ENCODE measurements at regions not wholly inside any gene's neighbourhood (a gene's known extent, or its start where the extent isn't known, plus 50 kb on each side); places are given as distances from the start of the nearest gene placed in this dataset.

- H3K4me1 Mint-ChIP-seq (ENCODE audit: low read depth) = no peaks in the 10 kb centered on the region
- H3K9me3 Mint-ChIP-seq = no peaks in the 10 kb centered on the region
- ATAC-seq (no peak), DNase-seq (no peak)
- H3K27me3 Mint-ChIP-seq = no peaks in the 10 kb centered on the region
- intact Hi-C loops (cut with micrococcal nuclease) = no loop called here
- ChIA-PET CTCF (no interaction called here), POLR2A (no interaction called here)
- H3K27ac Mint-ChIP-seq = no peak overlapping the region
- H3K36me3 Mint-ChIP-seq (ENCODE audit: low read depth) = no peaks in the 10 kb centered on the region
- no peak overlapping the region for H3K4me3 Mint-ChIP-seq
- no peak for TF ChIP-seq CTCF (IDR thresholded peaks at IDR 0.05)
These were observed 268.1 kb downstream of the SEC16B start for GRCh38 chr1:177701654-177702353.

DNA sequence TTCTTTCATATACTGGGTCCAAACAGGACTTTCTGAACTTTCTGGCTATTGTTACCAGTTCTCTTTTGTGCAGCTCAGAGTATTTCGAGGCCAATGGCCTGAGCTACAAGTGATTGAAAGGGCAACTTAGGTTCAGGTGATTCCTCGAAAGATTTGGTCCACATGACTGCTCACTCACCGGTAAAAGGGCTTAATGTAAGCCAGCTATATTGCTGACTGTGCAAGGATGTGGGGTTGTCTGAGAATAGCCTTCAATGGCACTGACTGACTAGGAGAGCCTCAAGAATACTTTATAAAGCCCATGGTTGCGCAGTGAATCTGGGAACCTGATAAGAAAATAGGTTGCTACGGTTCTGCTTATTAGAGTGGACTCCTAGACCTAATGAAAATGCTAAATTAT, 269.0 kb downstream of the SEC16B start:
- H3K4me3 Mint-ChIP-seq = no peak overlapping the region
- no peaks in the 10 kb centered on the region for H3K36me3 Mint-ChIP-seq (ENCODE audit: low read depth)
- ATAC-seq (no peak), DNase-seq (no peak)
- H3K27me3 Mint-ChIP-seq = no peaks in the 10 kb centered on the region
- intact Hi-C loops (cut with micrococcal nuclease) = no loop called here
- no peaks in the 10 kb centered on the region for H3K4me1 Mint-ChIP-seq (ENCODE audit: low read depth)
- no peak overlapping the region for H3K27ac Mint-ChIP-seq
- no peaks in the 10 kb centered on the region for H3K9me3 Mint-ChIP-seq
- POLR2A ChIA-PET = no interaction called here
- no peak for TF ChIP-seq CTCF (IDR thresholded peaks at IDR 0.05)
- CTCF ChIA-PET = no interaction called here

DNA sequence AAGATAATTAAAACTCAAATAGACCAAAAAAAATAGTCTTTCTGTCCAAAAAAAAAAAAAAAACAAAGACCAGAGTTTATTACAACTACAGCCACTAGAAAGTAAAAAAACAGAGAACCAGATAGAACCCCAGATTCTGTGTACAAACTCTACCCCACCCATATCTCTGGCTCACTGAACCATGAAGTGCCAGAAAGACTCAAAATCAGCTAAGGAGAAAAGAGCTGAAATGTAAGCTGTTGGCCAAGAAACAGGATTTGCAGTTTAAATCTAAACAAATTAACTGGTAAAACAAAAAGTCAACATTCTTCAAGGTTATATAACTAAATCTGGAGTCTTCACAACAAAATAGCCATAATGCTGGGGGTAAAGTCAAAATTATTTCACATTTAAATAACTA, 278.9 kb downstream of the SEC16B start:
- ChIA-PET CTCF (no interaction called here), POLR2A (no interaction called here)
- DNase-seq (no peak), ATAC-seq (no peak)
- intact Hi-C loops (cut with micrococcal nuclease) = no loop called here
- Mint-ChIP-seq H3K27ac (no peak overlapping the region), H3K27me3 (no peaks in the 10 kb centered on the region), H3K36me3 (ENCODE audit: low read depth) (no peaks in the 10 kb centered on the region), H3K4me1 (ENCODE audit: low read depth) (no peaks in the 10 kb centered on the region), H3K4me3 (no peak overlapping the region), H3K9me3 (peaks cover 10% of the 10 kb centered on the region)
- TF ChIP-seq CTCF (IDR thresholded peaks at IDR 0.05) = no peak

GRCh38 chr1:177687544-177687943, 282.3 kb downstream of the SEC16B start:
- Mint-ChIP-seq H3K27me3 (no peaks in the 10 kb centered on the region), H3K36me3 (ENCODE audit: low read depth) (no peaks in the 10 kb centered on the region), H3K4me1 (ENCODE audit: low read depth) (no peaks in the 10 kb centered on the region), H3K9me3 (peaks cover 10% of the 10 kb centered on the region), H3K4me3 (no peak overlapping the region), H3K27ac (no peak overlapping the region)
- POLR2A ChIA-PET = no interaction called here
- ATAC-seq (no peak), DNase-seq (no peak)
- CTCF ChIA-PET = no interaction called here
- TF ChIP-seq CTCF (IDR thresholded peaks at IDR 0.05) = no peak
- intact Hi-C loops (cut with micrococcal nuclease) = no loop called here

GRCh38 chr1:177686933-177687332, 282.9 kb downstream of the SEC16B start:
- H3K27ac Mint-ChIP-seq = no peak overlapping the region
- TF ChIP-seq CTCF (IDR thresholded peaks at IDR 0.05) = no peak
- H3K9me3 Mint-ChIP-seq = peaks cover 8% of the 10 kb centered on the region
- ChIA-PET POLR2A (no interaction called here), CTCF (no interaction called here)
- no peaks in the 10 kb centered on the region for H3K4me1 Mint-ChIP-seq (ENCODE audit: low read depth)
- no peaks in the 10 kb centered on the region for H3K36me3 Mint-ChIP-seq (ENCODE audit: low read depth)
- DNase-seq = no peak
- no peak overlapping the region for H3K4me3 Mint-ChIP-seq
- intact Hi-C loops (cut with micrococcal nuclease) = no loop called here
- no peak for ATAC-seq
- no peaks in the 10 kb centered on the region for H3K27me3 Mint-ChIP-seq

Measured in activated CD8-positive, alpha-beta T cell treated with anti-CD3 and anti-CD28 coated beads for 36 hours (primary cell).